ENCODE measurements at regions not wholly inside any gene's neighbourhood (a gene's known extent, or its start where the extent isn't known, plus 50 kb on each side); places are given as distances from the start of the nearest gene placed in this dataset.

GRCh38 chr1:235006132-235006721, 122.4 kb downstream of the TOMM20 start:
- intact Hi-C loops (cut with DNase I) = no loop called here
- no peaks in the 10 kb centered on the region for H3K36me3 ChIP-seq
- no peaks in the 10 kb centered on the region for H3K27me3 ChIP-seq
- DNase-seq = no peak
- H3K9me3 ChIP-seq = peaks cover 0 to 3% of the 10 kb centered on the region in 2 donors
- H3K4me3 ChIP-seq = no peak overlapping the region
- H3K4me1 ChIP-seq = peaks cover 0 to 15% of the 10 kb centered on the region in 2 donors
- no peak for ATAC-seq
- no peak overlapping the region for H3K27ac ChIP-seq
- TF ChIP-seq CTCF (IDR thresholded peaks at IDR 0.05) = no peak

GRCh38 chr1:235004840-235005391, 123.7 kb downstream of the TOMM20 start:
- intact Hi-C loops (cut with DNase I) = no loop called here

GRCh38 chr1:235004276-235004675, 124.4 kb downstream of the TOMM20 start:
- H3K4me1 ChIP-seq = peaks cover 0 to 9% of the 10 kb centered on the region in 2 donors
- ATAC-seq (no peak), DNase-seq (no peak)
- intact Hi-C loops (cut with DNase I) = no loop called here
- peaks cover 0 to 3% of the 10 kb centered on the region in 2 donors for H3K9me3 ChIP-seq
- no peak overlapping the region for H3K27ac ChIP-seq
- H3K27me3 ChIP-seq = no peaks in the 10 kb centered on the region
- TF ChIP-seq CTCF (IDR thresholded peaks at IDR 0.05) = no peak
- H3K36me3 ChIP-seq = no peaks in the 10 kb centered on the region
- no peak overlapping the region for H3K4me3 ChIP-seq

More at GRCh38 chr1:235004840-235005391, 123.7 kb downstream of the TOMM20 start:
- Histone ChIP-seq H3K4me1 (peaks cover 0 to 9% of the 10 kb centered on the region in 2 donors), H3K9me3 (peaks cover 0 to 3% of the 10 kb centered on the region in 2 donors), H3K36me3 (no peaks in the 10 kb centered on the region), H3K4me3 (no peak overlapping the region), H3K27me3 (no peaks in the 10 kb centered on the region), H3K27ac (no peak overlapping the region)
- DNase-seq = no peak
- no peak for TF ChIP-seq CTCF (IDR thresholded peaks at IDR 0.05)
- ATAC-seq = no peak

- no peak for ATAC-seq
- H3K27me3 ChIP-seq = no peaks in the 10 kb centered on the region
These were observed 125.8 kb downstream of the TOMM20 start for GRCh38 chr1:235002706-235003300.

More at GRCh38 chr1:235002706-235003300, 125.8 kb downstream of the TOMM20 start:
- Histone ChIP-seq H3K9me3 (peaks cover 0 to under 1% of the 10 kb centered on the region in 2 donors), H3K27ac (no peak overlapping the region), H3K4me3 (no peak overlapping the region), H3K36me3 (no peaks in the 10 kb centered on the region), H3K4me1 (peaks cover 8 to 13% of the 10 kb centered on the region in 2 donors)
- TF ChIP-seq CTCF (IDR thresholded peaks at IDR 0.05) = no peak
- intact Hi-C loops (cut with DNase I) = no loop called here
- no peak for DNase-seq
